Right cardiac atrium (tissue), 5 donors: ENCODE measurements at regions not wholly inside any gene's neighbourhood (a gene's known extent, or its start where the extent isn't known, plus 50 kb on each side); places are given as distances from the start of the nearest gene placed in this dataset.

Experiments
- ATAC-seq, 2 donors: fragments of 200-7000 bp; cut with Tn5 transposase; one replicate each; pipeline versions ENCODE4 v1.8.0 to v1.9.1; 2020; ENCODE audit warnings: moderate library complexity in 2 of 2, mild to moderate bottlenecking in 1 of 2
- DNase-seq, 3 donors: peaks; one replicate each; pipeline ENCODE4 v3.0.0-alpha.2; 2020
- H3K27ac ChIP-seq: one replicate; pipeline ENCODE4 v1.5.1; 2013; ENCODE audit warnings: mild to moderate bottlenecking, low read length, control low read depth, moderate library complexity
- H3K27me3 ChIP-seq: one replicate; pipeline ENCODE4 v1.6.1; 2013; ENCODE audit not compliant: control insufficient read depth, insufficient read depth
- H3K4me1 ChIP-seq: one replicate; pipeline ENCODE4 v1.6.1; 2013; ENCODE audit warnings: low read length; ENCODE audit not compliant: control insufficient read depth, insufficient read depth
- H3K4me3 ChIP-seq: one replicate; pipeline ENCODE4 v1.5.1; 2013; ENCODE audit warnings: low read length, control low read depth
- H3K9me3 ChIP-seq: one replicate; pipeline ENCODE4 v1.6.1; 2013; ENCODE audit warnings: low read length; ENCODE audit not compliant: control insufficient read depth
- WGBS: extraction: QIAGEN DNeasy Blood & Tissue Kit; methylation state at CpG from one replicate; pipeline ENCODE4 v1.1.7; 2013; 5-methylcytosine and 5-hydroxymethylcytosine counted together
- intact Hi-C, 4 donors: fragments of 100-400 bp; cut with DNase I; formaldehyde crosslinking; loops; one replicate each; pipeline versions ENCODE4 v1.11.0 to v1.14.0; 2022 to 2023
- donor health status: healthy with polysubstance abuse.
- donor health status: DM: no; HTN: yes; CAD: no.
- donor health status: DM: no; HTN: no; CAD: no.
- donor health status: DM: no; HTN: yes; CAD: no; lungs with severe emphysema.
- donor health status: DM: yes; HTN: yes; CAD: no.

DNA sequence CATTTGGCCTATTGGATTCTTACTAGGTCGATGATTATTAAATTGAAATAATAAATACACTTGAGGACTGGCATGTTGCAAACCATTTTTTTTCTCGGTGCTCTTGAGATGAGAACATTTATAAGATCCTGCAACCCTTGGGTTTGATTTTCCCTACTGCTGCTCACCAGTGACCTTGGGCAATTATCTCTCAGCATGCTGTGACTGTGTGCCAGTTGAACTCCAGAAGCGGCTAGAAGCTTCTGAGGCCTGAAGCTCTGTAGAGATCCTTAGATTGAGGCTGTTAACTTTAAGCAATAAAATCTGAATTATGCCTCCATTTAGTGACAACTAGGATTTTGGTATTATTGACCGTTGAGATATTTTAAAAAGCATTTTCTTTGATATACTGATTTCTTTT, 489.8 kb downstream of the MAT2B start:
- ATAC-seq (no peak), DNase-seq (no peak)
- Histone ChIP-seq H3K27me3 (no peaks in the 10 kb centered on the region), H3K27ac (no peak overlapping the region), H3K9me3 (no peaks in the 10 kb centered on the region), H3K4me3 (no peak overlapping the region), H3K4me1 (no peaks in the 10 kb centered on the region)
- 78% methylated on average over 4 of the region's 4 CpGs for WGBS
- intact Hi-C loops = no loop called here

DNA sequence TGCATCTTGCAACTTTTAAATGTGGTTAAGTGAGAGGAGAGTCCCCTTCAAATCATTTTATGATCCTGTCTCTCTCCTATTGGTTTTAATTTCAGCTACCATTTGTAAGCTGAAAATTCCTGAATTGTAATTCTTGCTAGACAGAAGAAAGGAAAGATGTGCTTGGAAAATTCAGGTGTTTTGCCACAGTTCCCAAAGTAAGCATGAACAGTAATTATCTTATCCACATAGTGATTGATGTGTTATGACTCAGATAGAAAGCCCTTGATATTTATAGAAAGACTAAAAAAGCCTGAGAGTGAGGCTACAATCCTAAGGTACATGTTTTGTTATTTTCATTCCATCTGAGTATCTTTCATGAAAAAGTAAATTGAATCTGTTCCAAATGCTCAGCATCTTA, 492.5 kb downstream of the MAT2B start:
- Histone ChIP-seq H3K4me1 (no peaks in the 10 kb centered on the region), H3K27me3 (no peaks in the 10 kb centered on the region), H3K27ac (no peak overlapping the region), H3K9me3 (no peaks in the 10 kb centered on the region), H3K4me3 (no peak overlapping the region)
- ATAC-seq (no peak), DNase-seq (no peak)
- intact Hi-C loops = no loop called here

DNA sequence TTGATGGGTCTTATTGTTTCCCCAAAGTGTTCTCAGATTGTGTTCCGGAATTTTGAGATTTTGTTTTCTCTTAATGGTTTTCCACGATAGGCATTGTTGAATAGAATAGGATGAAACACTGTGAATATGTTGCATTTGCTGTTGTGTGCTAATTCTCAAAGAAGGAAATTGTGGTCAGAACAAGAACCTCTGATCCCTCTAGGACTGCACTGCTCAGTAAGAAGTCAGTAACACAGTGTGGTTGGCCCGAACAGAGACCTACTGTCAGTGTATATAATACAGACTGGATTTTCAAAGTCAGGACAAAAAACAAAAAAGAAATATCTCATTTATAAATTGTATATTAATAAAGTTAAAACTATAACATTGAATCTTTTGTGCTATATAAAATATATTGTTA, 494.8 kb downstream of the MAT2B start:
- H3K4me3 ChIP-seq = no peak overlapping the region
- ATAC-seq = no peak

GRCh38 chr5:164000819-164001218, 495.4 kb downstream of the MAT2B start:
- WGBS = 77% methylated on average over 3 of the region's 3 CpGs
- Histone ChIP-seq H3K27ac (no peak overlapping the region), H3K27me3 (no peaks in the 10 kb centered on the region), H3K4me1 (no peaks in the 10 kb centered on the region), H3K4me3 (no peak overlapping the region), H3K9me3 (no peaks in the 10 kb centered on the region)
- no peak for ATAC-seq
- no peak for DNase-seq
- intact Hi-C loops = no loop called here

More for the DNA sequence above, 494.8 kb downstream of the MAT2B start:
- Histone ChIP-seq H3K4me1 (no peaks in the 10 kb centered on the region), H3K27ac (no peak overlapping the region), H3K27me3 (no peaks in the 10 kb centered on the region), H3K9me3 (no peaks in the 10 kb centered on the region)
- no peak for DNase-seq
- intact Hi-C loops = no loop called here
- 80% methylated on average over 3 of the region's 3 CpGs for WGBS

GRCh38 chr5:164002214-164002613, 496.8 kb downstream of the MAT2B start:
- intact Hi-C loops = no loop called here
- 55% methylated on average over 3 of the region's 3 CpGs for WGBS
- Histone ChIP-seq H3K4me1 (no peaks in the 10 kb centered on the region), H3K27ac (no peak overlapping the region), H3K4me3 (no peak overlapping the region), H3K27me3 (no peaks in the 10 kb centered on the region), H3K9me3 (no peaks in the 10 kb centered on the region)
- DNase-seq = no peak
- no peak for ATAC-seq

DNA sequence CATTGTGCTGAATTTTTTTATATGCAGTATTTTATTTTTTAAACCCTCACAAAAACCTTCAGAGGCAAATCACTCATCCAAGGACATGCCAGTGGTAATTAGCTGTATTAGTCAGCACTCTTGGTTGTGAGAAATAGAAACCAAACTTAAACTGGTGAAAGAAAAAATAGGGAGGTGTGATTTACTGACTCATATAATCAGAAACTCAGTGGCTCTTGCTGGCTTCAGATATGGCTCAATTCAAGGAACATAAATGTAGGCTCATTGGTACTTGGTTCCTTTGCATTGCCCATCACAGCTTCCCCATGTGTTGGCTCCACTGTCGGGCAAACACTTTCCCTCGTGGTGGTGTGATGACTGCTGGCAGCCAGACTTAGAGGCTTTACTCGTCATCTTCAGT, 497.2 kb downstream of the MAT2B start:
- Histone ChIP-seq H3K4me1 (no peaks in the 10 kb centered on the region), H3K9me3 (no peaks in the 10 kb centered on the region), H3K27ac (no peak overlapping the region), H3K27me3 (no peaks in the 10 kb centered on the region), H3K4me3 (no peak overlapping the region)
- intact Hi-C loops = no loop called here
- no peak for ATAC-seq
- WGBS = 74% methylated on average over 3 of the region's 3 CpGs
- no peak for DNase-seq

GRCh38 chr5:164005071-164005470, 499.7 kb downstream of the MAT2B start:
- no peak overlapping the region for H3K27ac ChIP-seq
- no peaks in the 10 kb centered on the region for H3K4me1 ChIP-seq
- no peaks in the 10 kb centered on the region for H3K27me3 ChIP-seq
- intact Hi-C loops = no loop called here
- DNase-seq (no peak), ATAC-seq (no peak)
- no peaks in the 10 kb centered on the region for H3K9me3 ChIP-seq
- WGBS = 89% methylated on average over 1 of the region's 1 CpG
- no peak overlapping the region for H3K4me3 ChIP-seq

GRCh38 chr5:164007064-164007463, 501.6 kb downstream of the MAT2B start:
- H3K4me3 ChIP-seq = no peak overlapping the region
- intact Hi-C loops = no loop called here
- no peaks in the 10 kb centered on the region for H3K4me1 ChIP-seq
- no peak for DNase-seq
- H3K27me3 ChIP-seq = no peaks in the 10 kb centered on the region
- no peaks in the 10 kb centered on the region for H3K9me3 ChIP-seq
- H3K27ac ChIP-seq = no peak overlapping the region
- 69% methylated on average over 2 of the region's 2 CpGs for WGBS
- ATAC-seq = no peak

DNA sequence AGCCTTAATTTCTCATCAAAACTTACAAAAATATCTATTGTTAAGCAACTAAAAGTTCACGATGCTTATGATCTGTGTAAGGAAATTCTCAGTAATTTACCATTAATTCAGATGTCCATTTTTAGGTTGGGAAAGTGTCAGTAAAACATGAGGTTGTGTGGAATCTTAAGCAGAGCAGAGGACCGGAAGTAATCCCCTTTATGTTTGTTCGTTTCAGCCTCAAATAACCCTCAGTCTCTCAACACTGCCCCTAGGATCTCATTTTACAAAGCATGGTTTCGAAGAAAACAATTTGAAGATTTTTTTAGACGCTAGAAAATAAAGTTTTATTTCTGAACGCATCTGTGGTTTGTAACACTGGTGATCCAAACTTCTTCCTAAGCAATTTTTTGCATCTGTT, 504.2 kb downstream of the MAT2B start:
- intact Hi-C loops = loop anchor here (5.0 to 10.0 kb wide), 3 partner anchors 493 to 1195 kb away; no protein-coding TSS in a partner anchor
- DNase-seq (no peak), ATAC-seq (no peak)
- WGBS = 82% methylated on average over 6 of the region's 6 CpGs
- H3K27ac ChIP-seq = no peak overlapping the region
- no peaks in the 10 kb centered on the region for H3K27me3 ChIP-seq
- H3K9me3 ChIP-seq = no peaks in the 10 kb centered on the region
- no peak overlapping the region for H3K4me3 ChIP-seq
- H3K4me1 ChIP-seq = no peaks in the 10 kb centered on the region

GRCh38 chr5:164010900-164011299, 505.5 kb downstream of the MAT2B start:
- ATAC-seq = no peak

GRCh38 chr5:164012371-164012770, 507.0 kb downstream of the MAT2B start:
- DNase-seq = no peak
- ATAC-seq = no peak
- Histone ChIP-seq H3K9me3 (no peaks in the 10 kb centered on the region), H3K27me3 (no peaks in the 10 kb centered on the region), H3K4me1 (no peaks in the 10 kb centered on the region), H3K27ac (no peak overlapping the region), H3K4me3 (no peak overlapping the region)
- intact Hi-C loops = loop anchor here (5.0 to 10.0 kb wide), 3 partner anchors 490 to 1192 kb away; no protein-coding TSS in a partner anchor
- WGBS = 42% methylated on average over 4 of the region's 4 CpGs

More at GRCh38 chr5:164010900-164011299, 505.5 kb downstream of the MAT2B start:
- Histone ChIP-seq H3K9me3 (no peaks in the 10 kb centered on the region), H3K27me3 (no peaks in the 10 kb centered on the region), H3K4me1 (no peaks in the 10 kb centered on the region), H3K4me3 (no peak overlapping the region), H3K27ac (no peak overlapping the region)
- intact Hi-C loops = loop anchor here (5.0 to 10.0 kb wide), 3 partner anchors 491 to 1194 kb away; no protein-coding TSS in a partner anchor
- DNase-seq = no peak
- WGBS = 51% methylated on average over 3 of the region's 3 CpGs

DNA sequence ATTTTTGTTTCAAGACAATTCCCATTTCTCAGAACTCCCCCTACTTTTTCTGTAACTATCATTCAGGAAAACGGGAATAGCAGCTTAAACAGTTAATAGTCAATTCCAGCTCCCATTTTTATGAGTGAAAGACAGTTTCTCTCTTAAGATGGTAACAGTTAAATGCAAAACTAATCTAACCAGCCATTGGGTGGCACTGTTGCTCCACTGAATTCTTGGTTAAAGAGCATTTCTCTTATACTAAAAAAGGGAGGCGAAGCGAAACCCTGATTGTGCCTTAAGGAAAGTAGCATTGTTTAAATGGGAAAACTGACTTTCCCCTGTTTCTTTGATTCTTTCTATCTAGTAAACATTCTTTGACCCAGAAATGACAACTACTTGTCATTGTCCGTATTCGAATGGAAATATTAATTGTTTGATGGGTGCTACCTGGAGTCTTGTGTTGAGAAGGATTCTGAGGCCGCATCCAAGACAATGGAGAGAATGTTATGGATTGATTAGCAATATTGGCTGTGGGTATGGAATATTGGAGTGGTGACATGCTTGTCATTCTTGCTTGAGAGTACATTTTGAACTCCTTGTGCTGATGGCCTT, 507.8 kb downstream of the MAT2B start:
- intact Hi-C loops = loop anchor here (5.0 to 10.0 kb wide), 3 partner anchors 489 to 1192 kb away; no protein-coding TSS in a partner anchor
- no peaks in the 10 kb centered on the region for H3K9me3 ChIP-seq
- no peaks in the 10 kb centered on the region for H3K4me1 ChIP-seq
- 54% methylated on average over 6 of the region's 6 CpGs for WGBS
- DNase-seq (peak in 1 of 3 donors; percentile 20), ATAC-seq (peak in 1 of 2 donors; percentile 40)
- H3K27ac ChIP-seq = no peak overlapping the region
- no peak overlapping the region for H3K4me3 ChIP-seq
- no peaks in the 10 kb centered on the region for H3K27me3 ChIP-seq
